Osteocyte (in vitro differentiated cells): ENCODE measurements at regions not wholly inside any gene's neighbourhood (a gene's known extent, or its start where the extent isn't known, plus 50 kb on each side); places are given as distances from the start of the nearest gene placed in this dataset.

Experiments used
- DNase-seq: peaks from one replicate; pipeline ENCODE4 v3.0.0; 2021; ENCODE audit warnings: mixed read lengths; ENCODE audit not compliant: unreplicated experiment; ENCODE audit errors: extremely low spot score
- H3K27ac Mint-ChIP-seq: one replicate; pipeline ENCODE4 v1.8.0; 2021; ENCODE audit warnings: mild to moderate bottlenecking, mixed read lengths; ENCODE audit not compliant: unreplicated experiment
- H3K27me3 Mint-ChIP-seq: one replicate; pipeline ENCODE4 v1.8.0; 2021; ENCODE audit warnings: mixed read lengths; ENCODE audit not compliant: unreplicated experiment
- H3K36me3 Mint-ChIP-seq: one replicate; pipeline ENCODE4 v1.8.0; 2021; ENCODE audit warnings: mixed read lengths; ENCODE audit not compliant: unreplicated experiment
- H3K4me1 Mint-ChIP-seq: one replicate; pipeline ENCODE4 v1.8.0; 2021; ENCODE audit warnings: mixed read lengths; ENCODE audit not compliant: unreplicated experiment
- H3K4me3 Mint-ChIP-seq: one replicate; pipeline ENCODE4 v1.8.0; 2021; ENCODE audit warnings: mild to moderate bottlenecking, moderate library complexity, mixed read lengths; ENCODE audit not compliant: unreplicated experiment
- H3K9me3 Mint-ChIP-seq: one replicate; pipeline ENCODE4 v1.8.0; 2021; ENCODE audit warnings: mixed read lengths; ENCODE audit not compliant: unreplicated experiment
- CTCF ChIP-seq: fragments of 200-600 bp; sonication (generic); IDR thresholded peaks from 2 replicates; pipeline ENCODE4 v1.5.0; 2021; ENCODE audit warnings: antibody characterized with exemption, mild to moderate bottlenecking, moderate library complexity

DNA sequence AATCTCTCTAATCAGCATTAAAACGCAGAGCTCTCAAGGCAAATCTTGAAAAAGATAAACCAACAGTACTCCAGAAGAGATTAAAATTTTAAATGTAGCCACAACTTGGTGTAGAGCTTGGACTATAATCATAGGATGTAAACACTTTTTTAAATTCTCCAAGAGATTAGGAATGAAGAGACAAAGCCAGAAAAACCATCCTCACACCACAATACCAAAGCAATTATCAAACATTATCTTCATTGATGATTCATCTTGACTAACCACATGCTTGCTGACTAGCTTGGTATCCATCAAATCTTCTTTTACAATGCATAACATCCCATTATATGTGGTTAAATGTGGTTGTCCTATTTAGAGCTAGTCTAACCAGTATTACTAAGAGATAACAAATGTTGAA is 815.1 kb downstream of the TLE1 start:
- H3K4me3 Mint-ChIP-seq = no peak overlapping the region
- peaks cover 20% of the 10 kb centered on the region for H3K4me1 Mint-ChIP-seq
- no peak for DNase-seq
- TF ChIP-seq CTCF = no peak
- H3K36me3 Mint-ChIP-seq = no peaks in the 10 kb centered on the region
- no peaks in the 10 kb centered on the region for H3K27me3 Mint-ChIP-seq
- H3K9me3 Mint-ChIP-seq = no peaks in the 10 kb centered on the region
- no peak overlapping the region for H3K27ac Mint-ChIP-seq

DNA sequence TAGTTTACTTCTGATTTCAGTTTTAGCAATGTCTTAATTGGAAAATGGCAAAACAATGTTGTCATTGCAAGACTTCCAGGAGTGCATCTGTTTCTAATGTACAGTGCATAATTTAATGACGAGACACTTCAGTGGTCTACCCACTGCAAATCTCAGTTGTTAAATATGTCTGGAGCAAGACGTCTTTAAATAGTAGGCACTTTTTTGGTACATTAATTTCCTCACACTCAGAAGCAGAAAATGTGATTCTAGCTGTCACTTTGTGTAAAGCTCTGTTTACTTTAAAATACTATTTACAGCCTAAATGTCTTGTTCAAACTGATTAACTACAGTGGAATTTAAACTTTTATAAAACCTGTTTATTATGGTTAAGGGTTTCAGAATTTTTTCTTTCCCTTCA is 815.5 kb downstream of the TLE1 start:
- no peak for TF ChIP-seq CTCF
- H3K36me3 Mint-ChIP-seq = peaks cover under 1% of the 10 kb centered on the region
- no peak for DNase-seq
- H3K27me3 Mint-ChIP-seq = no peaks in the 10 kb centered on the region
- H3K9me3 Mint-ChIP-seq = peaks cover 1% of the 10 kb centered on the region
- no peak overlapping the region for H3K4me3 Mint-ChIP-seq
- no peak overlapping the region for H3K27ac Mint-ChIP-seq
- peaks cover 20% of the 10 kb centered on the region for H3K4me1 Mint-ChIP-seq

GRCh38 chr9:80871596-80871995 is 817.8 kb downstream of the TLE1 start:
- no peaks in the 10 kb centered on the region for H3K27me3 Mint-ChIP-seq
- H3K4me3 Mint-ChIP-seq = no peak overlapping the region
- no peak for TF ChIP-seq CTCF

GRCh38 chr9:80867731-80868130 is 821.6 kb downstream of the TLE1 start:
- H3K36me3 Mint-ChIP-seq = peaks cover 13% of the 10 kb centered on the region
- H3K4me1 Mint-ChIP-seq = peaks cover 2% of the 10 kb centered on the region
- no peak overlapping the region for H3K4me3 Mint-ChIP-seq
- peaks cover 36% of the 10 kb centered on the region for H3K9me3 Mint-ChIP-seq
- H3K27me3 Mint-ChIP-seq = no peaks in the 10 kb centered on the region
- no peak overlapping the region for H3K27ac Mint-ChIP-seq
- TF ChIP-seq CTCF = no peak
- no peak for DNase-seq

More at GRCh38 chr9:80871596-80871995, 817.8 kb downstream of the TLE1 start:
- no peak overlapping the region for H3K27ac Mint-ChIP-seq
- H3K9me3 Mint-ChIP-seq = peaks cover 20% of the 10 kb centered on the region
- H3K4me1 Mint-ChIP-seq = peaks cover 20% of the 10 kb centered on the region
- peaks cover 12% of the 10 kb centered on the region for H3K36me3 Mint-ChIP-seq
- DNase-seq = no peak

DNA sequence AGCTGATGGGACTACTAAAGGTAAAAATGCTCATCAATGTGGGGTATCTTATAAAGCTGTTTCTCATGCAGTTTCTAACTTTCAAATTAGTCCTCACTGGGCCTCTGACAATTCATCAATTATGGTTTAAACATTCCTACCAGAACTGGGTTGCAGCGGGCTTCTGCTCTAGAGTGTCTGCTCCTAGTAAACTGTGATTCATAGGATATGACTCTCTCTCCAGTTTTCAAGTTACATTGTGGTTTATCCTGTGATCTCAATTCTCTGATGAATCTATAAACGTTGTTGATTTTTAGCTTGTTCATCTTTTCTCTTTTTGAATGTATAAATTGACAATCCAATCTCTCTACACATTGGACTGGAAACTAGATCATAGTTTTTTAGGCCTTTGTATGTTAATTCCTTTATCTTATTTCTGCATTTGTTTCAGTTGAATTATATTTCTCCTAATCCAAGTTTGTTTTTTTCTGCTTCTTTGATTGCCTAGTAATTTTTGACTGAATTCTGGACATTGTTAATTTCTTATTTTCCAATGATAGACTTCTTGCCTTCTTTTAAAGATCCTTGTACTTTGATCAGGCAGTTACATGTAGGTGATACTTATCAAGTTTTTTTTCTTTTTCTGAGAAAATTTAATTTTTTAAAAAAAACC is 822.6 kb downstream of the TLE1 start:
- no peak for TF ChIP-seq CTCF
- no peak overlapping the region for H3K27ac Mint-ChIP-seq
- no peak overlapping the region for H3K4me3 Mint-ChIP-seq
- H3K36me3 Mint-ChIP-seq = peaks cover 13% of the 10 kb centered on the region
- no peak for DNase-seq
- peaks cover 36% of the 10 kb centered on the region for H3K9me3 Mint-ChIP-seq
- no peaks in the 10 kb centered on the region for H3K4me1 Mint-ChIP-seq
- no peaks in the 10 kb centered on the region for H3K27me3 Mint-ChIP-seq
